ENCODE measurements at regions not wholly inside any gene's neighbourhood (a gene's known extent, or its start where the extent isn't known, plus 50 kb on each side); places are given as distances from the start of the nearest gene placed in this dataset.

- no peak for TF ChIP-seq CTCF (IDR thresholded peaks at IDR 0.05)
- no peak for TF ChIP-seq POLR2A (IDR thresholded peaks at IDR 0.05)
These were observed 103.9 kb upstream of the MEGF10 start for GRCh38 chr5:127186657-127187056.

Data from testis (tissue), 2 donors.